HCT116 (cell line): ENCODE measurements at regions not wholly inside any gene's neighbourhood (a gene's known extent, or its start where the extent isn't known, plus 50 kb on each side); places are given as distances from the start of the nearest gene placed in this dataset.

Experiments
- ATAC-seq: fragments of 200-7000 bp; cut with Tn5 transposase; 2 replicates; pipeline ENCODE4 v1.9.1; 2020; ENCODE audit warnings: mild to moderate bottlenecking, moderate library complexity
- BruUV-seq: library from RNA; stranded (reverse); fragments of 400-500 nt; replicated peaks from 2 replicates; lab custom pipeline; 2021; lab: Mats Ljungman, UMichigan
- CTCF ChIA-PET: fragments of 300-600 bp; sonication (Branson Sonifier 250); formaldehyde crosslinking; loops from one replicate; lab custom pipeline; 2021; ENCODE audit warnings: antibody characterized with exemption; lab: Charles Lee
- POLR2A ChIA-PET: fragments of 300-600, 350-600 bp; sonication (Branson Sonifier 250); formaldehyde crosslinking; loops from one replicate; lab custom pipeline; 2021; ENCODE audit warnings: antibody characterized with exemption; lab: Charles Lee
- RAD21 ChIA-PET, 2 experiments: fragments of 300-600 bp; sonication (Branson Sonifier 250); formaldehyde crosslinking; loops; one replicate each; lab custom pipeline; 2023; ENCODE audit warnings: low total read pairs in 2 of 2; ENCODE audit not compliant: uncharacterized antibody in 2 of 2, unreplicated experiment in 2 of 2, low non-redundant PET in 1 of 2; lab: Charles Lee
- DNase-seq: peaks from one replicate; pipeline ENCODE4 v3.0.0-alpha.2; 2010; ENCODE audit warnings: low read depth, low spot score
- H2AFZ ChIP-seq: fragments of 200-600 bp; shearing (Covaris generic), sonication (generic); 2 replicates; pipeline ENCODE4 v1.6.1; 2017; ENCODE audit warnings: low read depth, mixed run types, mixed read lengths, antibody characterized with exemption, low read length; ENCODE audit not compliant: poor library complexity, severe bottlenecking
- H3K27ac ChIP-seq: 2 replicates; pipeline ENCODE4 v1.5.1; 2012; ENCODE audit warnings: low read depth, low read length
- H3K27me3 ChIP-seq: fragments of 200-600 bp; sonication (generic); 2 replicates; pipeline ENCODE4 v1.6.1; 2016; ENCODE audit warnings: mixed run types, low read length, mixed read lengths; ENCODE audit not compliant: insufficient read depth
- H3K36me3 ChIP-seq, 2 experiments: fragments of 200-500 bp in 1 of 2; fragments of 200-600 bp in 1 of 2; sonication (Bioruptor generic) in 1 of 2; sonication (generic) in 1 of 2; 2 replicates each; pipeline versions ENCODE4 v1.5.1 to v1.6.1; 2014 to 2016; ENCODE audit warnings: low read length in 2 of 2, inconsistent platforms in 1 of 2, mixed read lengths in 1 of 2, mixed run types in 1 of 2; ENCODE audit not compliant: insufficient read depth in 2 of 2, control insufficient read depth in 1 of 2
- H3K4me1 ChIP-seq, 2 experiments: fragments of 200-600 bp in 1 of 2; sonication (generic) in 1 of 2; 2 replicates each; pipeline versions ENCODE4 v1.5.1 to v1.6.1; 2012 to 2017; ENCODE audit warnings: low read length in 2 of 2, inconsistent platforms in 1 of 2, mild to moderate bottlenecking in 1 of 2, mixed read lengths in 1 of 2, mixed run types in 1 of 2, moderate library complexity in 1 of 2; ENCODE audit not compliant: insufficient read depth in 2 of 2, control insufficient read depth in 1 of 2
- H3K4me2 ChIP-seq: fragments of 200-600 bp; sonication (generic); 2 replicates; pipeline ENCODE4 v1.6.1; 2017; ENCODE audit warnings: mixed run types, low read length, mixed read lengths
- H3K4me3 ChIP-seq, 2 experiments: fragments of 200-600 bp in 1 of 2; sonication (generic) in 1 of 2; replicated peaks in 1 of 2; 2 replicates each; pipeline ENCODE4 v1.5.1; 2011 to 2016; ENCODE audit warnings: low read length in 2 of 2, control low read depth in 1 of 2, low read depth in 1 of 2, mild to moderate bottlenecking in 1 of 2, mixed read lengths in 1 of 2, mixed run types in 1 of 2
- H3K79me2 ChIP-seq: fragments of 200-600 bp; sonication (generic); 2 replicates; pipeline ENCODE4 v1.6.1; 2017; ENCODE audit warnings: mild to moderate bottlenecking, mixed run types, low read length, moderate library complexity, mixed read lengths; ENCODE audit not compliant: insufficient read depth
- H3K9ac ChIP-seq: fragments of 200-600 bp; sonication (generic); 2 replicates; pipeline ENCODE4 v1.6.1; 2016; ENCODE audit warnings: low read length, mixed read lengths
- H3K9me2 ChIP-seq: fragments of 200-600 bp; sonication (generic), shearing (Covaris generic); 2 replicates; pipeline ENCODE4 v1.6.1; 2017; ENCODE audit warnings: mixed run types, mild to moderate bottlenecking, moderate library complexity; ENCODE audit not compliant: insufficient read depth
- H3K9me3 ChIP-seq, 2 experiments: fragments of 200-500 bp in 1 of 2; fragments of 200-600 bp in 1 of 2; sonication (Bioruptor generic) in 1 of 2; sonication (generic) in 1 of 2; 2 replicates each; pipeline ENCODE4 v1.6.1; 2014 to 2017; ENCODE audit warnings: low read length in 2 of 2, mixed read lengths in 2 of 2, inconsistent platforms in 1 of 2, low read depth in 1 of 2, mild to moderate bottlenecking in 1 of 2, mixed run types in 1 of 2, moderate library complexity in 1 of 2; ENCODE audit not compliant: control insufficient read depth in 1 of 2, insufficient read depth in 1 of 2
- H4K20me1 ChIP-seq: fragments of 200-600 bp; sonication (generic), shearing (Covaris generic); 2 replicates; pipeline ENCODE4 v1.6.1; 2017; ENCODE audit warnings: mixed run types, mild to moderate bottlenecking, moderate library complexity; ENCODE audit not compliant: insufficient read depth
- CBX3 ChIP-seq: IDR thresholded peaks from 2 replicates; pipeline ENCODE4 v1.6.1; 2012; ENCODE audit warnings: low read depth
- CEBPB ChIP-seq: IDR thresholded peaks from 2 replicates; pipeline ENCODE4 v1.6.1; 2012; ENCODE audit warnings: low read depth
- EGR1 ChIP-seq: IDR thresholded peaks from 2 replicates; pipeline ENCODE4 v1.6.1; 2012; ENCODE audit warnings: low read depth
- EZH2 ChIP-seq: fragments of 200-600 bp; sonication (generic); IDR thresholded peaks from 2 replicates; pipeline ENCODE4 v1.6.1; 2017; ENCODE audit warnings: antibody characterized with exemption, mixed run types
- MAX ChIP-seq: IDR thresholded peaks from 2 replicates; pipeline ENCODE4 v1.6.1; 2012
- POLR2AphosphoS5 ChIP-seq: IDR thresholded peaks from 2 replicates; pipeline ENCODE4 v1.6.1; 2011; ENCODE audit warnings: mild to moderate bottlenecking, low read depth, low read length, moderate library complexity
- RAD21 ChIP-seq: IDR thresholded peaks from 2 replicates; pipeline ENCODE4 v1.6.1; 2012; ENCODE audit warnings: low read depth, mild to moderate bottlenecking
- REST ChIP-seq: IDR thresholded peaks from 2 replicates; pipeline ENCODE4 v1.6.1; 2012; ENCODE audit warnings: low read depth
- SIN3A ChIP-seq: IDR thresholded peaks from 2 replicates; pipeline ENCODE4 v1.6.1; 2012; ENCODE audit warnings: low read depth
- YY1 ChIP-seq: IDR thresholded peaks from 2 replicates; pipeline ENCODE4 v1.6.1; 2011; ENCODE audit warnings: low read length, low read depth, moderate library complexity, mild to moderate bottlenecking; ENCODE audit not compliant: insufficient replicate concordance; ENCODE audit errors: extremely low read depth
- ZFX ChIP-seq: fragments of 450-650 bp; IDR thresholded peaks from 2 replicates; pipeline ENCODE4 v1.6.1; 2017
- intact Hi-C: fragments of 100-400 bp; cut with micrococcal nuclease; formaldehyde crosslinking; loops from 2 replicates; pipeline ENCODE4 v1.10.0; 2022

- no peaks in the 10 kb centered on the region for H3K36me3 ChIP-seq
- H3K9ac ChIP-seq: no peak overlapping the region
- no peaks in the 10 kb centered on the region for H3K27me3 ChIP-seq
- CTCF ChIA-PET: no interaction called here
- TF ChIP-seq SIN3A (no peak), EZH2 (no peak), REST (no peak), ZFX (no peak), CEBPB (no peak), RAD21 (no peak), MAX (no peak), CBX3 (no peak)
- no peak overlapping the region for H3K4me3 ChIP-seq
- no peak for DNase-seq
- no TSS peak for BruUV-seq
- no peaks in the 10 kb centered on the region for H3K9me2 ChIP-seq
- POLR2A ChIA-PET: no interaction called here
- no peak overlapping the region for H2AFZ ChIP-seq
- H3K9me3 ChIP-seq: no peaks in the 10 kb centered on the region
- no peaks in the 10 kb centered on the region for H4K20me1 ChIP-seq
- H3K27ac ChIP-seq: no peak overlapping the region
- no peak overlapping the region for H3K4me2 ChIP-seq
- intact Hi-C loops: no loop called here
- H3K4me1 ChIP-seq: no peaks in the 10 kb centered on the region
- no peaks in the 10 kb centered on the region for H3K79me2 ChIP-seq
- ATAC-seq: no peak
- RAD21 ChIA-PET: no interaction called here
Observed at GRCh38 chr5:33330426-33330825, 110.3 kb upstream of the TARS1 start.

- TF ChIP-seq YY1 (no peak), POLR2AphosphoS5 (no peak), EGR1 (no peak), MAX (no peak), RAD21 (no peak)
- POLR2A ChIA-PET: no interaction called here
- no peak for ATAC-seq
- no peak for DNase-seq
- no peak overlapping the region for H2AFZ ChIP-seq
- H3K27me3 ChIP-seq: no peaks in the 10 kb centered on the region
- H3K27ac ChIP-seq: no peak overlapping the region
- no peaks in the 10 kb centered on the region for H3K4me1 ChIP-seq
- H3K9ac ChIP-seq: no peak overlapping the region
- no peaks in the 10 kb centered on the region for H3K9me3 ChIP-seq
- no peaks in the 10 kb centered on the region for H4K20me1 ChIP-seq
- intact Hi-C loops: no loop called here
- no TSS peak for BruUV-seq
- no peak overlapping the region for H3K4me2 ChIP-seq
- H3K9me2 ChIP-seq: no peaks in the 10 kb centered on the region
- CTCF ChIA-PET: no interaction called here
- H3K79me2 ChIP-seq: no peaks in the 10 kb centered on the region
- H3K36me3 ChIP-seq: no peaks in the 10 kb centered on the region
- no peak overlapping the region for H3K4me3 ChIP-seq
- RAD21 ChIA-PET: no interaction called here
Observed at GRCh38 chr5:33330992-33331391, 109.8 kb upstream of the TARS1 start.
